GM12865 (cell line): ENCODE measurements at regions not wholly inside any gene's neighbourhood (a gene's known extent, or its start where the extent isn't known, plus 50 kb on each side); places are given as distances from the start of the nearest gene placed in this dataset.

Source experiments
- DNase-seq: peaks from one replicate; pipeline ENCODE4 v3.0.0; 2010; ENCODE audit warnings: low read depth
- H3K4me3 ChIP-seq: 2 replicates; pipeline ENCODE4 v1.5.1; 2011; ENCODE audit warnings: mild to moderate bottlenecking, low read depth, low read length, control low read depth
- CTCF ChIP-seq: IDR thresholded peaks from 2 replicates; pipeline ENCODE4 v1.5.1; 2011; ENCODE audit warnings: low read length, control low read depth, low read depth, inconsistent platforms; ENCODE audit not compliant: insufficient read depth; ENCODE audit errors: missing control alignments

- no peak for DNase-seq
- no peak for TF ChIP-seq CTCF
- no peak overlapping the region for H3K4me3 ChIP-seq
Observed at GRCh38 chr1:30420519-30421050, 302.8 kb downstream of the MATN1 start.

- TF ChIP-seq CTCF = no peak
- no peak overlapping the region for H3K4me3 ChIP-seq
- DNase-seq = no peak
Observed at GRCh38 chr1:30419831-30420230, 303.6 kb downstream of the MATN1 start.

GRCh38 chr1:30418939-30419720 lies 304.3 kb downstream of the MATN1 start:
- no peak for DNase-seq

GRCh38 chr1:30418061-30418938 lies 305.1 kb downstream of the MATN1 start:
- DNase-seq = no peak
- TF ChIP-seq CTCF = no peak
- no peak overlapping the region for H3K4me3 ChIP-seq

More at GRCh38 chr1:30418939-30419720, 304.3 kb downstream of the MATN1 start:
- H3K4me3 ChIP-seq = no peak overlapping the region
- no peak for TF ChIP-seq CTCF

- DNase-seq = no peak
- no peak for TF ChIP-seq CTCF
- no peak overlapping the region for H3K4me3 ChIP-seq
Observed at GRCh38 chr1:30417701-30418046, 305.7 kb downstream of the MATN1 start.

GRCh38 chr1:30417001-30417700 lies 306.2 kb downstream of the MATN1 start:
- H3K4me3 ChIP-seq = no peak overlapping the region
- no peak for TF ChIP-seq CTCF
- DNase-seq = no peak
